ENCODE measurements at regions not wholly inside any gene's neighbourhood (a gene's known extent, or its start where the extent isn't known, plus 50 kb on each side); places are given as distances from the start of the nearest gene placed in this dataset.

DNA sequence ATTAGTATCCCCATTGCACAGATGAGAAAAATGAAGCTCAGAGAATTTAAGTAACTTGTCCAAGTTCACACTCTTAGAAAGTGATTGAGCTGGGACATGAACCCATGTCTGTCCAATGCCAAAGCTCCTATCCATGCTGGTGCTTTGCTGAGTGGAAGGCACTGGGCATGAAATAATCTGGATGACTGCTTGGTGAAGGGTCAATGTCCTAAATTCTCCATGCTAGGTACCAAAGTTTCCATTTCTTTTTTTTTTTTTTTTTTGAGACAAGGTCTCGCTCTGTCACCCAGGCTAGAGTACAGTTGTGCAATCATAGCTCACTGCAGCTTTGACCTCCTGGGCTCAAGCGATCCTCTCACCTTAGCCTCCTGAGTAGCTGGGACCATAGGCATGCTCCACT is 153.6 kb upstream of the ERCC4 start:
- H3K4me3 ChIP-seq (ENCODE audit: low read length), result no peak overlapping the region
- DNase-seq (ENCODE audit: low read depth), result no peak
- TF ChIP-seq, protein P1, sequence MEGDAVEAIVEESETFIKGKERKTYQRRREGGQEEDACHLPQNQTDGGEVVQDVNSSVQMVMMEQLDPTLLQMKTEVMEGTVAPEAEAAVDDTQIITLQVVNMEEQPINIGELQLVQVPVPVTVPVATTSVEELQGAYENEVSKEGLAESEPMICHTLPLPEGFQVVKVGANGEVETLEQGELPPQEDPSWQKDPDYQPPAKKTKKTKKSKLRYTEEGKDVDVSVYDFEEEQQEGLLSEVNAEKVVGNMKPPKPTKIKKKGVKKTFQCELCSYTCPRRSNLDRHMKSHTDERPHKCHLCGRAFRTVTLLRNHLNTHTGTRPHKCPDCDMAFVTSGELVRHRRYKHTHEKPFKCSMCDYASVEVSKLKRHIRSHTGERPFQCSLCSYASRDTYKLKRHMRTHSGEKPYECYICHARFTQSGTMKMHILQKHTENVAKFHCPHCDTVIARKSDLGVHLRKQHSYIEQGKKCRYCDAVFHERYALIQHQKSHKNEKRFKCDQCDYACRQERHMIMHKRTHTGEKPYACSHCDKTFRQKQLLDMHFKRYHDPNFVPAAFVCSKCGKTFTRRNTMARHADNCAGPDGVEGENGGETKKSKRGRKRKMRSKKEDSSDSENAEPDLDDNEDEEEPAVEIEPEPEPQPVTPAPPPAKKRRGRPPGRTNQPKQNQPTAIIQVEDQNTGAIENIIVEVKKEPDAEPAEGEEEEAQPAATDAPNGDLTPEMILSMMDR (IDR thresholded peaks at IDR 0.05; ENCODE audit: insufficient read depth, low read depth, low read length, missing control alignments), result no peak

DNA sequence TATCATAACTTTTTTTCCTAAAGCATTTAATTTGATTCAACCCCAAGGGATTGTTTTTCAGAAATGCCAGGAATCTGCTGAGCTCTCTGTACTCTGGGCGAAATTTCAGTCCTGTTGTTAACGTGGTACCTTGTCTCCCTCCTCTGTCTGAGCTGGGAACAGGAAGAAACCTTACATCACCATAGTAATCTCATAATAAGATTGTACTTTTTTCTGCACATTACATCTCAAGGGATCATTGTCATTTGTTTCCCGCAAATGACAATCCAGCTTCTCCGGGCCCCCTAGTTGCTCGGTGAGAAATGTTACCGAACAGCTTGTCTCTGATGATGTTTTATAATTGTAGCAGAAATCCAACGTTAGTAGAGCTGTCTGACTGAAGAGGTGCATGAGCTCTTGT is 152.7 kb upstream of the ERCC4 start:
- TF ChIP-seq, protein P1 (IDR thresholded peaks at IDR 0.05; ENCODE audit: insufficient read depth, low read depth, low read length, missing control alignments), result no peak
- DNase-seq (ENCODE audit: low read depth), result no peak
- H3K4me3 ChIP-seq (ENCODE audit: low read length), result no peak overlapping the region

DNA sequence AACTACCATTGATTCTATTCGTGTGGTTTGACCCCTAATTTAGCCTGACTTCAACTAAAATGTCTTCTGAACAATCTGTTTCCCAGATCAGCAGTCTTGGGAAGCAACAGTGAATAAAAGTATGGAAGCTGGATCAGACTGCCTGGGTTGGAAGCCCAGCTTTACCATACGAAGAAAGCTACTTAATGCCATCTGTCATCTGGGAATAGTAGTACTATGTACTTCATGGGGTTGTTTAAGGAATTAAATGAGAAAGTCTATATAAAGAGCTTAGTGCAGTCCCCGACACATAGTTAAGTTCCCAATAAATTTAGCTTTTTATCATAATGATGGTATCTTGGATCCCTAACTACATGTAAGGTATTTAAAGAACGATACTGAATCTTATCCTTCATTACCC is 151.5 kb upstream of the ERCC4 start:
- no peak for DNase-seq (ENCODE audit: low read depth)
- TF ChIP-seq, protein P1 (IDR thresholded peaks at IDR 0.05; ENCODE audit: insufficient read depth, low read depth, low read length, missing control alignments), result no peak

DNA sequence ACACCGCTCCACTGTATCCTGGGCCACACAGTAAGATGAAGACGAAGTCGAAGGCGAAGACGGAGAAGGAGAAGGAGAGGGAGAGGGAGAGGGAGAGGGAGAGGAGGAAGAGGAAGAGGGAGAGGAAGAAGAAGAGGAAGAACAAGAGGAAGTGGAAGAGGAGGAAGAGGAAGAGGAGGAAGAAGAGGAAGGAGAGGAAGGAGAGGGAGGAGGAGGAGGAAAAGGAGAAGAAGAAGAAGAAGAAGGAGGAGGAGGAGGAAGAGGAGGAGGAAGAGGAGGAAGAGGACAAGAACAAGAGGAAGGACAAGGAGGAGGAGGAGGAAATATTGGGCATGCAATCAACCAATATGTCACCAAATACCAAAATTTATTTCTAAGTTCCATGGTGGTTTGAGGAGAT is 149.5 kb upstream of the ERCC4 start:
- DNase-seq (ENCODE audit: low read depth), result no peak

More for the DNA sequence above, 151.5 kb upstream of the ERCC4 start:
- no peak overlapping the region for H3K4me3 ChIP-seq (ENCODE audit: low read length)

DNA sequence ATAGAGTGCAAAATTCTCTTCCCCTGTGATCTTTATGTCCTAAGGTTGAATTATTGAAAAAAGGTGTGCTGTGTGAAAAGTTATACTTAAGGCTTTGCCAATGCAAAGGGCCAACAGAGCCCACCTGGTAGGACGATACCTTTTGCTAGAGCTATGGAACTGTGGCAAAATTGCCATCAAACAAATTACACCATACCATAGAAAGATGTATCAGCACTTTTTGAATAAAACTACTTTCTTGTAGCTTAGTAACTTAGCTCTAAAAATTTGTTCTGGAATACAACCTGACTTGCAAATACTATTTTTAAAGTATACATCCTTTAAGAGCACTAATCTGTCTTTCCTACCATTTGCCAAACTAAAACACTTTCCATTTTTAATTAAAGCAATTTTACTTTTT is 147.2 kb upstream of the ERCC4 start:
- H3K4me3 ChIP-seq (ENCODE audit: low read length), result no peak overlapping the region
- TF ChIP-seq, protein P1 (IDR thresholded peaks at IDR 0.05; ENCODE audit: insufficient read depth, low read depth, low read length, missing control alignments), result no peak
- DNase-seq (ENCODE audit: low read depth), result no peak

More for the DNA sequence above, 149.5 kb upstream of the ERCC4 start:
- H3K4me3 ChIP-seq (ENCODE audit: low read length), result no peak overlapping the region
- TF ChIP-seq, protein P1 (IDR thresholded peaks at IDR 0.05; ENCODE audit: insufficient read depth, low read depth, low read length, missing control alignments), result no peak

DNA sequence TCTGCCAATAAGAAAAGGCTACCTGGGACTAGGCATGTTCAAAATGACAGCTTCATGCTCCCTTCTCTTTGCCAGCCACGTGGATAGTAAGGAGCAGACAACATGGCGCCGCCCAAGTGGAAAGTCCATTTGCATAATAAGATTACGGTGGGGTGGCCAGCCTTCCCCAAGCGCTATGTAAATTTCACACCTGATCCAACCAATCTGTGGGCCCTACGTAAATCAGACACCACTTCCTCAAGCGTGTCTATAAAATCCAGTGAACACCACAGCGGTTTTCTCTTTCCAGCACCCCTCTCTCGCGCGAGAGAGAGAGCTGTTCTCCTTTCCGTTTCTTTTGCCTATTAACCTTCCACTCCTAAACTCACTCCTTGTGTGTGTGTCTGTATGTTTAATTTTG is 140.3 kb upstream of the ERCC4 start:
- DNase-seq (ENCODE audit: low read depth), result no peak
- TF ChIP-seq, protein P1 (IDR thresholded peaks at IDR 0.05; ENCODE audit: insufficient read depth, low read depth, low read length, missing control alignments), result no peak
- no peak overlapping the region for H3K4me3 ChIP-seq (ENCODE audit: low read length)

DNA sequence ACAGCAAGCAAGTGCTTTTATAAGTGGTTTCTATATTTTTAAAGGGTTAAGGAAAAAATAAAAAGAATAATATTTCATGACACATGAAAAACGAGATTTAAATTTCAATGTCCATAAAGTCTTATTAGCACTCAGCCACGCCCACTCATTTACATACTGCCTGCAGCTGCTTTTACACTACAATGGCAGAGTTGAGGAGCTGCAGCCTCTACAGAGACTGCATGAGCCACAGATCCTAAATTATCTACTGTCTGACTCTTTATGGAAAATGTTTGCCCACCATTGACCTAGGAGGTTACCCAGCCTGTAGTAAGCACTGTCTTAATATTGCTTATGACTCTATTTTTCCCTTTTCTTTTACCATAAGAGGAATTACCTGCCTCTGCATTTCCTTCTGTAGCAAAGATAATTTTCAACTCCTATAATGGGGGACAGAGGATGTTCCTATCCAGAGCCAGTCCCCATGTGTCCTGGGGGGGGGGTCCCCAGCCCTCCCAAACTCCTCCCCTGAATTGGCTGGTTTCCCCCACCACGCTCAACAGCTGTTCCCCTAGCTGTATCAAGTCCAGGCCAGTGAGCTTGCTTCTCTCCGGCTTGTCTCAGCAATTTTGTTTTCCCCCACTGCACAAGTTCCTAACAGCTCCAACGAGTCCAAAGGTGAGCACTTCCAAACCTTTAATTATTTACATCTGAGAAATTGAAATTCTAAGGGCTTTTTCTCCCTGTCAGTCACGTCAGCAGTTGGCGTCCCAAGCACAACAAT is 139.4 kb upstream of the ERCC4 start:
- TF ChIP-seq, protein P1 (IDR thresholded peaks at IDR 0.05; ENCODE audit: insufficient read depth, low read depth, low read length, missing control alignments), result no peak
- H3K4me3 ChIP-seq (ENCODE audit: low read length), result no peak overlapping the region
- DNase-seq (ENCODE audit: low read depth), result no peak
